Stromal cell of bone marrow (primary cell): ENCODE measurements at regions not wholly inside any gene's neighbourhood (a gene's known extent, or its start where the extent isn't known, plus 50 kb on each side); places are given as distances from the start of the nearest gene placed in this dataset.
"Not testable (repeated sequence)": the region's sequence is repeated elsewhere in the genome, so short reads cannot be mapped to it uniquely, and the experiment has no call there.

Experiments
- DNase-seq: peaks from one replicate; pipeline ENCODE4 v3.0.0-alpha.2; 2012; ENCODE audit warnings: low read depth

DNA sequence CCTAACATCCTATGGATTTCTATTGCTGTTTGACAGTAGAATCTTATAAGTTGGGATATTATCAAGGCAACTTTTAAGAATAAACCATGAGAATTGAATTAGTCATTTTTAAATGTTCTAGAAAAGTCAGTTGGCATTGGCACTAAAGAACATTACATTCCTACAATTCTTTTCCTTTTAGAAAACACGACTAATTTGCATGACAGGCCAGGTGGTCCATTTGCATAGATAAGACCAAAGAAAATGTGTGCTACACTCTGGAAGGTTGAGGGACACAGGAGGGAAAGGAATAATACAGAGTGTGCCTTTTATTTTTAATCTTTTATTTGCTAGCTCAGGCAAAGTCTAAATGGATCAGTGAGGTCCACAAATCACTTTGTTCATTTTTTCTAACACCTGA, 962.3 kb downstream of the EPHA3 start:
- DNase-seq: no peak

- no peak for DNase-seq
Measured at GRCh38 chr3:90076136-90076535, 968.7 kb downstream of the EPHA3 start.

DNA sequence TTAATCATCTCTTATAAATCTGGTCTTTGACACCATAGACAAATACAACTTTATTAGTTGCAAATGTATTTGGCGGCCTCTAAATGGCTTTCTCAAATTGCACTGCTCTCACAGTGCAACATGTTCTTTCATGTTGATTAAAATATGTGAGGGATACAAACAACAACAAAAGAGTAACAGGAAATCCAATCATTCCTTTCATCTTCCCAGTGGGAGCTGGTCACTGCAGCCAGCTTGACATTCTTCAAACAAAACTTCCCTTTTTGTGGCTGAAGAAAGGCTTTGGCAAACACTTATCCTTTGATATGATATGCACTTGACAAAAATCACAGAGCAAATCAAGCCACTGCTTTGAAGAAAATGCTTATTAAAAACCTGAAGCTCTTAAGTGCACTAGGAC, 973.6 kb downstream of the EPHA3 start:
- no peak for DNase-seq

- not testable (repeated sequence) for DNase-seq
Measured at GRCh38 chr3:90086297-90086696, 978.9 kb downstream of the EPHA3 start.

- DNase-seq: no peak
Measured at GRCh38 chr3:90087703-90088102, 980.3 kb downstream of the EPHA3 start.

DNA sequence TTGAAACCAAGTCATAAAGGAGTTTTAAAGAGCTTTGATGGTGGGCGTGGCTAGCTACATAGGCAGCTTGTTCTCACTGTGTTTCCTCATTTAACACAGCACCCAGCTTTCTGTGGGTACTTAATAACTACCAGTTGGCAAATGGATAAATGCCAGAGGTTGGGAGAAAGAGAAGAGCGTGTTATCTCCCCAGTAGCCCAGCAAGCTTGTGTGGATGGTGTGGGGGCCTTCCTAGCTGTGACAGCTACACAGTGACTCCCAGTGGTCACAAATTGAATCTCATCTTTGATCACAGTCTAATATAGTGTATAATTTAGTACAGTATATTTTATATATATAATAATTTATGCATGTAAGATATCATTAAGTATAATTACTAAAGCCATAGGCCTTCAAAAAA, 984.1 kb downstream of the EPHA3 start:
- DNase-seq: peak; percentile 47

- peak; percentile 24 for DNase-seq
Measured at GRCh38 chr3:90092994-90093393, 985.6 kb downstream of the EPHA3 start.

GRCh38 chr3:90095811-90096210, 988.4 kb downstream of the EPHA3 start:
- no peak for DNase-seq

DNA sequence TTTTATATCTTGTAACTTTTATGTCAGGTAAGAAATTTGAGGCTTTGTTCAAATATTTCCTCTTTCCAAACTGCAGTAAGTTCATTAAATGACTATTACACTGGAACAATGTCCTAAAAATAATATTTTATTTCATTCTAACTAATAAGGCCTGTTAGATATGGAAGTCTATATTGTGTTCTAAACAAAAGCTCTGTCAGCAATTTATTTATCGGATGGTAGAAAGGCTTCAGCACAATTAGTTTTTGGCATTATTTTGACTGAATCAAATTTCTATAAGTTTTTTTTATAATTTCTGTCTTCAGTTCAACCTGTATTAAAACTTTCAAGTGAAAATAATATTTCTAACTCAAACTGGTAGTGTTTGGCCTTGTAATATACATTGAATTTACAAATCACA, 992.1 kb downstream of the EPHA3 start:
- no peak for DNase-seq

DNA sequence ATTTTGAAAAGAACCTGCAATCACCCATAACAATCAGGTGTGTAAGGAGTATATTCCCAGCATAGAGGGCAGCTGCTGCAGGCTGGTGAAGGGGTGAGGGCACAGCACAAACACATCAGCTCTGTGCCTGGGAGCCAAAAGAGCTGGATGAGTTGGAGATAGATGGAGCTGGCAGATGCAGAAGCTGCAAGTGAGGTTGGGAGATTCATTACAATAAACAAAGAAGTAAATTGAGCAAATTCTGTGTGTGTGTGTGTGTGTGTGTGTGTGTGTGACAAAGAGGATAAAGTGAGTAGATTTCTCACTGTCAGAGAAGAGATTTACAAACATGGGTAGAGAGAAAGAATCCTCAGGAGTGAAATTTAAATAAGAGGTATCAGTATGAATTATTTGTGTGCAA, 994.7 kb downstream of the EPHA3 start:
- DNase-seq: no peak

DNA sequence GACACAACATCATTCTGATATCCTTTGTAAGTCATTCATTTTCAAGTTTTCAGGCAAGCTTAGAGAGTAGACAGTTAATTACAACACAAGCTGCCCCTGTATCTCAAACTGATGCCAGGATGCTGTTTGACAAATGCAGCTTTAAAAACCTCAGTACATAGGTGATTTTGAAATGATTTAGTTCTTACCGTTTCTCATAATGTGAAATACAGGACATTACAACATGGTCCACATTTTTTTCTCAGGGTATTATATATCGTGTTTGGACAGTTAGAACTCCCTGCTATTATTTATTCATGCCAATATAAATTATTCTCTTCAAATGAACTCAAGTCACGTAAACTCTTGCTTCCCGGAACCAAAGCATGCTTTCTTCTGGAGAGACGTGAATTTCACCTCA, 1013.9 kb downstream of the EPHA3 start:
- no peak for DNase-seq

- no peak for DNase-seq
Measured at GRCh38 chr3:90128391-90128790, 1021.0 kb downstream of the EPHA3 start.

DNA sequence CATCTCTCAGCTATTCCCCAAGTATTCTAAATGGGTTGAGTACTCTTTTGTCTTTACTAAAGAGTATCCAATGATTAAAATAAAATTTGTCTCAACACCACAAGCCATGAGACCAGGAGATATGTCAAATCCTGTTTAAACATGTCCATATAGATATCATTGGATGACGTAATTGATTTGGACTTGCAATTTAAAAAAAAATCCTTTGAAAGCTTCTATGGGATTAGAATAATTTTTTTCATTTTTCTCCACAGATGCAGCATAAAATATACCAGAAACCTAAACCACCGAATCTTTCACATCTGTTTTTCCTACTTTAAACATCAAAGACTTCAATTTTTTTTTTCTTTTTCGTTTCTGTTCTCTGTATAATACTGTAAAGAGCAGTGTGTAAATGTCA, 1022.3 kb downstream of the EPHA3 start:
- DNase-seq: no peak

DNA sequence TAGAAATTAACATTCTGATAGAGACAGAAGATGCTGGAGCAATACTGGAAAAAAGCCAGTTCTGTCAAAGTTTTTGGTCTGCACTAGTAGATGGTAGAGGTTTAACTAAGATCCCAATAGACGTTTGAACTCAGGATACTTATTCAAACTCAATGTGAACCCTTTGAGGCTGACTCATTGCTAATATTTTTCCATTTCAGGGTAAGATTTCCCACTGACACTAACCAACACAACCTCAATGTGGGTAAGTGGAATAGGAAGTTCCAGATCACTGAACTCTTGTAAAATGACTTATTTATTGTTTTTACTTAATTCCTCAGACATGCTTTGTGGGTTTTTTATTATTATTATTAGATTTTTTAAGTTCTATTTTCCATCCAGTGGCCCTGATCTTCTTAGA, 1024.8 kb downstream of the EPHA3 start:
- peak; percentile 23 for DNase-seq

- no peak for DNase-seq
Measured at GRCh38 chr3:90134090-90134489, 1026.7 kb downstream of the EPHA3 start.

- DNase-seq: no peak
Measured at GRCh38 chr3:90136456-90137191, 1029.2 kb downstream of the EPHA3 start.

- DNase-seq: peak; percentile 45
Measured at GRCh38 chr3:90145094-90145860, 1037.9 kb downstream of the EPHA3 start.

DNA sequence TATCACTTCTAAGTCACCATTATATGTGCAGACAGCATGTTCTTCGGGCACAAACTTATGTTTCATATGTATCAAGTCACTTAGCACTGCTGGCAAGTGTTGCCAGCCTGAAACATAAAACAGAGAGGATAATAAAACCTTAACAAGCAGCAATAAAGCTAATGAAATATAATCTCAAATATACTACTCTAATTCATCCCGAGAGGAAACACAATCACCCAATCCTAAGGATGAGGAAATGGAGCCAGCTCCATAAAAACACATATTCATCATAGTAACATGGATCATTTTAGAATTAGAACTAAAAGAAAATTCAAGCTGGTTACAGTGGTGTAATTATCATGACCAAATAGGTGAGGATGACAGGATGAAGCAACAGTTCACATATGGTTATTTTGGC, 1072.7 kb downstream of the EPHA3 start:
- no peak for DNase-seq

DNA sequence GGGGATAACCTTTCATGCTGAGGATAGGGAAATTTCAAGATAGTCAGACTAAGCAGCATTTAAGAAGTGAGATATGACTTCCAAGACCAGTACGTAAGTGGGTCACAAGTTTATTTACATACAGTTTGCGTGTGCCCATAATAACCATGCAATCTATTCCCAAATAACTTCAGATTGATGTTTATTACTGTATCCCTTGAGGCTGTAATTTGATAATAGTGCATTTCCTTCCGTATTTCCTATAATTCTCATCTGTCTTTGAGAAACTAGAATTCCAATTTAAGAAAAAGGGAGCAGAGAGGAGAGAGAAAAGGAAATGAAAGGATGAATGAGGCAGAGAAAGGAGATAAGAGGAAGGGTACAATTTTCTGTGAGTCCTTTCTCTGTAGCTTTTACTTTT, 1073.1 kb downstream of the EPHA3 start:
- no peak for DNase-seq

GRCh38 chr3:90182291-90182976, 1075.0 kb downstream of the EPHA3 start:
- DNase-seq: peak; percentile 23

DNA sequence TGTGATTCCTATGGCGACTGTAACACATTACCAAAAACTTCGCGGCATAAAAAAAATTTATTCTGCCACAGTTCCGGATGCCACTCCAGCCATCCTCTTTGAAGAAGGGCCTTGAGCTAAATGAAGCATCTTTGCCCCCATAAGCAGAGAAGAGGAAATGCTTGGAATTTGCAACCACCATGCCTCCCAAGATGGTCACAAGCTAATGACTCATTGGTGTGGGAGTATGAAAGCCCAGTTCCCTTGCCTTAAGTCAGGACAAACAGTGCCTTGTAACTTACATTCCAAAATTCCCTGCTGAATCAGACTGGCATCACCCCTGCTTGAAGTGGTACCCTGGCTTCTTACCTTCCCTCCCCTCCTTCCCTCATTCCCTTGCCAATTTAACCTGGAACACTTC, 1077.4 kb downstream of the EPHA3 start:
- peak; percentile 18 for DNase-seq

GRCh38 chr3:90197383-90197782, 1090.0 kb downstream of the EPHA3 start:
- DNase-seq: not testable (repeated sequence)

GRCh38 chr3:90202931-90203330, 1095.5 kb downstream of the EPHA3 start:
- not testable (repeated sequence) for DNase-seq
